Putamen (tissue), 1 donor: ENCODE measurements at regions not wholly inside any gene's neighbourhood (a gene's known extent, or its start where the extent isn't known, plus 50 kb on each side); places are given as distances from the start of the nearest gene placed in this dataset.

Experiments
- DNase-seq: peaks from one replicate; pipeline ENCODE4 v3.0.0-alpha.2; 2016; ENCODE audit warnings: low spot score

DNA sequence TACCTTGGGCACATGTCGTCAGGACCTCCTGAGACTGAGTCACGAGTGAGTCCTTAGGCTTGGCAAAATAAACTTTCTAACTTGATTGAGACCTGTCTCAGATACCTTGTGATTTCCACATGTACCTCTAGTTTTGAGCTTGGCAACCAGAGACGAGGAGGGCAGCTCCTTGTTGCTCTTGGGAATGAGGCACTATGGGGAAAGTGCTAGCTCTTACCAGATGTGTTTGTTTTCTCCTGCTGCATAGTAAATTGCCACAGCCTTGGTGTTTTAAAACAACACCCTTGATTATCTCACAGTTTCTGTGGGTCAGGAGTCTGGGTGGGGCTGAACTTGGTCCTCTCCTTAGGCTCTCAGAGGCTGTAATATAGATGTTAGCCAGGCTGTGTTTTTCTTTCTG lies 59.1 kb upstream of the MAML3 start:
- no peak for DNase-seq

DNA sequence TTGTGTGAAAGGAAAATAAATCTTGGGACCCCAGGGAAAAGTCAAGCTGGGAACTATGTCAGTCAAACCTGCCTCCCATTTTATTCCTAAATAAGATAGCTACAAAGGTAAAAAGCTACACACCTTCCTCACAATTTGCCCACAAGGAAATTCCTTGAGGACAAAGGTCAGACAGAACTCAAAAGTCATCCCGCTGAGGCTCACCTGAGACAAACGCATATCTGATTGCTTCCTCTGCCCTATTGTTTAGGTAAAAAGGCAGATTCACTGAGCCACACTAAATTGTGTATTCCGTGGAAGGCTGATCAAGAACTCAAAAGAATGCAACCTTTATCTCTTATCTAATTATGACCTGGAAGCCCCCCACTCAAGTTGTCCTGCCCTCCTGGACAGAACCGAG lies 58.7 kb upstream of the MAML3 start:
- DNase-seq, result no peak

DNA sequence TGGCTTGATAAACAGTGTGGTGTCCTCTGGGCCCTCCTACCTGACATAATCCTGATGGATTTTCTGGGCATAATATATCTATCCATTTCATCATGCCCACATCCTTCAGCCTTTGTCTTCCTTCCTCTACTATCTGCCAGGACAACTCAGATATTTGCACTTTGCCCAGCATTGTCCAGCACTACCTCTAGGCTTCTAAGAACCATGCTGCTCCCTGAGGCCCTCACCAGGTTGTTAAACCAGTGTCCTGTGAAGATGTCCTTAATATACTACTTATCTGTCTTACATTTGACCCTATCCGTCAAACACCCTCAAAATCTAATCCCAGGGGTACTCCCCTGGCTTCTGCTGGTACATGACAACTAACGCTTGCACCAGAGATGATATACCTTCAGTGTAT lies 58.2 kb upstream of the MAML3 start:
- no peak for DNase-seq

DNA sequence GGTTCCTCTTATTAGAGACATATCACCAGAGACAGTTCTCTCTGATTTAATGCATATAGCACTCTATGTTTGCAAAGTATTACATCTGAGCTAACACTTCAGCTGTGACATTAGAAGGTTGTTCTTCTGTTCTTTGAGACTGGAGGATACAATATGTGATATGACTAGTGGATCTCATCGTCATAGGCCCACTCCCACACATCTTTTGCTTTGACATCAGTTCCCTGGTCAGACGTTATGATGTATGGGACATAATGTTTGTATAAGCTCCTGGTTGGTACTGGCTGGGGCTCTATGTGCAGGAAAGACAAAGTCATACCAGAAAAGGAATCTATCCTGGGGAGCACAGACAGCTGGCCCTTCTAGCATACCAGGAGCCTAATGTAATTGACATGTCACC lies 57.7 kb upstream of the MAML3 start:
- DNase-seq, result no peak

DNA sequence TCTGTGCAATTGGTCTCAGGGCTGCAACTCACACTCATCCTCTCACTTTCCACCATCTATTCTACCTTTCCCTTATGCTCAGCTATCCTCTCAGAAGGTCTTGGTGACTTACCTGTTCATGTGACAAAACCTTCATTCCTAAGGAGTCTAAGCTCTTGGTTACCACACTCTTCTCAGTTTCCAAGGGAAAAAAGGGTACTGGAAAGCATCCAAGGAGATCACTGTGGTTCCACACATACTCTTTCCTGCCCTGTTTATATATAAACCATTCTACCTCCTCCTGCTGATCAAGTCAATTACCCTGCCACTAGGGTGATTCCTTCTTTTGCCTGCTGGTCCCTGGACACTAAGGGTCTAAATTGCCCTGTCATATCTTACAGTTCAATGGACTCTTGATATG lies 57.2 kb upstream of the MAML3 start:
- no peak for DNase-seq

DNA sequence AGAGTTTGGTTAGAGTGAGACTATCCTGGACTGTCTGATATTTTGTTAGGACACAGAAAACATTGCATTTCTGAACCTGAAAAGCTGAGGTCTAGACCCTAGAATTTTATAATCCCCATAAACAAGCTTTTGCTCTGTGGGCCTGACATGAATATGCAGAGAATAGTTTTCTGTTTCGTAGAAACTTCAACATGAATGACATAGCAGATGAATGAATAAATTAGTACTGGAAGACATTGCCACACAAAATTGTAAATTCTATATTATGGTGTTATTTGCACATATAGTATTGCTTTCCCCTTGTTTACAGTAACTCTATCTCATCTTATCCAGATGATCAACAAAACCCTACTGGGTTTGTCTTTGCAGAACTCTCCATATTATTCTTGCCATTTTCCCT lies 54.9 kb upstream of the MAML3 start:
- no peak for DNase-seq
